ENCODE measurements at regions not wholly inside any gene's neighbourhood (a gene's known extent, or its start where the extent isn't known, plus 50 kb on each side); places are given as distances from the start of the nearest gene placed in this dataset.

DNA sequence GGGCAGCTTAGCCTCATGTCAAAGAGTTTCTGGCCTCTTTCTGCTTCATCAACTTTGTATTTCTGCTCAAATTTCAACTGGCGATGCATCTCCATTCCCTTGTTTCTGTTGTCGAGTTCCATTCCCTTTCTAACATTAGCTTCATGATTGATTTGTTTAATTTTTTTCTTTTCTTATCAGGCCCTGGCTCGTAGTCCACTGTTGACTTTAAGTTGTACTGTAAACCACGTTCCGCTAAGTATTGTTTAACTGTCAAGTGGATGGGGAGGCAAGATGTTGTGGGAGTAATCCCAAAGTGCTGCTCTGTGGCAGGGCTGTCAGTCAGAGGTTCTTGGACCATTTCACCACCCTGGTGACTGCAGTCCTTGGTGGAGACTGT lies 309.1 kb downstream of the PSAT1 start:
- no peak for TF ChIP-seq EZH2 (IDR thresholded peaks at IDR 0.05; ENCODE audit: borderline replicate concordance, low read depth, low read length, poor library complexity, severe bottlenecking)
- TF ChIP-seq, protein P1, sequence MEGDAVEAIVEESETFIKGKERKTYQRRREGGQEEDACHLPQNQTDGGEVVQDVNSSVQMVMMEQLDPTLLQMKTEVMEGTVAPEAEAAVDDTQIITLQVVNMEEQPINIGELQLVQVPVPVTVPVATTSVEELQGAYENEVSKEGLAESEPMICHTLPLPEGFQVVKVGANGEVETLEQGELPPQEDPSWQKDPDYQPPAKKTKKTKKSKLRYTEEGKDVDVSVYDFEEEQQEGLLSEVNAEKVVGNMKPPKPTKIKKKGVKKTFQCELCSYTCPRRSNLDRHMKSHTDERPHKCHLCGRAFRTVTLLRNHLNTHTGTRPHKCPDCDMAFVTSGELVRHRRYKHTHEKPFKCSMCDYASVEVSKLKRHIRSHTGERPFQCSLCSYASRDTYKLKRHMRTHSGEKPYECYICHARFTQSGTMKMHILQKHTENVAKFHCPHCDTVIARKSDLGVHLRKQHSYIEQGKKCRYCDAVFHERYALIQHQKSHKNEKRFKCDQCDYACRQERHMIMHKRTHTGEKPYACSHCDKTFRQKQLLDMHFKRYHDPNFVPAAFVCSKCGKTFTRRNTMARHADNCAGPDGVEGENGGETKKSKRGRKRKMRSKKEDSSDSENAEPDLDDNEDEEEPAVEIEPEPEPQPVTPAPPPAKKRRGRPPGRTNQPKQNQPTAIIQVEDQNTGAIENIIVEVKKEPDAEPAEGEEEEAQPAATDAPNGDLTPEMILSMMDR (conservative IDR thresholded peaks at IDR 0.05; ENCODE audit: low read depth, low read length), result no peak

All from A673 (cell line).